ENCODE measurements at regions not wholly inside any gene's neighbourhood (a gene's known extent, or its start where the extent isn't known, plus 50 kb on each side); places are given as distances from the start of the nearest gene placed in this dataset.

- dilution Hi-C loops (cut with MboI; ENCODE audit: extremely low pct_ligation_motif_present, low sequenced_read_pairs) (no loop called here), intact Hi-C loops (cut with micrococcal nuclease) (no loop called here)
- H3K27ac ChIP-seq (ENCODE audit: insufficient read depth, low read depth, low read length): no peak overlapping the region
- POLR2A ChIA-PET: no interaction called here
- no peak for TF ChIP-seq FOS (IDR thresholded peaks at IDR 0.05; ENCODE audit: borderline replicate concordance, insufficient read depth, low read length)
- TF ChIP-seq EZH2 (IDR thresholded peaks at IDR 0.05; ENCODE audit: borderline replicate concordance, low read depth, low read length, severe bottlenecking): no peak
- no peak for TF ChIP-seq JUN (IDR thresholded peaks at IDR 0.05; ENCODE audit: borderline replicate concordance, insufficient read depth, insufficient read length, low read depth)
- no peak for TF ChIP-seq CTCF (IDR thresholded peaks at IDR 0.05; ENCODE audit: extremely low read depth in 1 of 2, insufficient read depth in 1 of 2, low read depth in 1 of 2, low read length in 2 of 2)
- no peak for TF ChIP-seq POLR2AphosphoS5 (IDR thresholded peaks at IDR 0.05; ENCODE audit: insufficient read depth, low read depth, low read length)
- no peak for TF ChIP-seq MYC (IDR thresholded peaks at IDR 0.05; ENCODE audit: low read depth, low read length)
- TF ChIP-seq POLR2A (IDR thresholded peaks at IDR 0.05; ENCODE audit: low read depth, low read length): no peak
- TF ChIP-seq GATA2 (IDR thresholded peaks at IDR 0.05; ENCODE audit: insufficient read depth, insufficient read length, low read depth, low read length): no peak
- TF ChIP-seq, protein P1, sequence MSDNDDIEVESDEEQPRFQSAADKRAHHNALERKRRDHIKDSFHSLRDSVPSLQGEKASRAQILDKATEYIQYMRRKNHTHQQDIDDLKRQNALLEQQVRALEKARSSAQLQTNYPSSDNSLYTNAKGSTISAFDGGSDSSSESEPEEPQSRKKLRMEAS (IDR thresholded peaks at IDR 0.05; ENCODE audit: insufficient read depth, insufficient read length): no peak
- CTCF ChIA-PET: no interaction called here
- no peaks in the 10 kb centered on the region for H3K4me1 ChIP-seq (ENCODE audit: control insufficient read depth, extremely low read depth, insufficient read depth, low read length)
- BruUV-seq (replicated peaks): no TSS peak
- DNase-seq (ENCODE audit: low read depth, low spot score) (no peak), FAIRE-seq (no peak)
- no peak overlapping the region for H3K4me2 ChIP-seq (ENCODE audit: insufficient read depth, low read length)
- no peaks in the 10 kb centered on the region for H3K36me3 ChIP-seq (ENCODE audit: control insufficient read depth in 2 of 2, extremely low read depth in 1 of 2, insufficient read depth in 2 of 2, low read length in 2 of 2)
- no peak overlapping the region for H2AFZ ChIP-seq (ENCODE audit: low read depth, low read length)
- H3K79me2 ChIP-seq (ENCODE audit: control insufficient read depth, insufficient read depth, low read length): no peaks in the 10 kb centered on the region
- H3K27me3 ChIP-seq (ENCODE audit: control insufficient read depth in 2 of 2, insufficient read depth in 2 of 2, low read length in 2 of 2): no peaks in the 10 kb centered on the region
- H3K9ac ChIP-seq (replicated peaks; ENCODE audit: extremely low read depth, insufficient read depth, low read length): no peak overlapping the region
- H4K20me1 ChIP-seq (replicated peaks; ENCODE audit: control insufficient read depth, extremely low read depth, insufficient read depth, low read length): no peaks in the 10 kb centered on the region
- no peak overlapping the region for H3K4me3 ChIP-seq (replicated peaks in 1 of 3; ENCODE audit: insufficient read depth in 1 of 3, low read depth in 1 of 3, low read length in 3 of 3)
- no peaks in the 10 kb centered on the region for H3K9me1 ChIP-seq (replicated peaks; ENCODE audit: control insufficient read depth, extremely low read depth, insufficient read depth, low read length)
- no peaks in the 10 kb centered on the region for H3K9me3 ChIP-seq (replicated peaks; ENCODE audit: control insufficient read depth, insufficient read depth, low read length)
Observed at GRCh38 chr2:184297085-184297484, 301.2 kb upstream of the ZNF804A start.

Data from endothelial cell of umbilical vein (primary cell).